GM06990 (cell line): ENCODE measurements at regions not wholly inside any gene's neighbourhood (a gene's known extent, or its start where the extent isn't known, plus 50 kb on each side); places are given as distances from the start of the nearest gene placed in this dataset.
"Not testable (repeated sequence)": the region's sequence is repeated elsewhere in the genome, so short reads cannot be mapped to it uniquely, and the experiment has no call there.

Experiments used
- DNase-seq: peaks from one replicate; pipeline ENCODE4 v3.0.0-alpha.2; 2011; ENCODE audit not compliant: insufficient read length; ENCODE audit errors: extremely low read depth
- H3K27me3 ChIP-seq: replicated peaks from 2 replicates; pipeline ENCODE4 v1.6.0; 2011; ENCODE audit warnings: low read length; ENCODE audit not compliant: control insufficient read depth, insufficient read depth
- H3K36me3 ChIP-seq: 2 replicates; pipeline ENCODE4 v1.5.1; 2011; ENCODE audit warnings: low read length; ENCODE audit not compliant: control insufficient read depth, insufficient read depth
- H3K4me3 ChIP-seq: replicated peaks from 2 replicates; pipeline ENCODE4 v1.5.1; 2011; ENCODE audit warnings: low read depth, mild to moderate bottlenecking, control low read depth, low read length
- TF ChIP-seq, protein P1 (sequence below): IDR thresholded peaks from 2 replicates; pipeline ENCODE4 v1.5.1; 2011; ENCODE audit warnings: low read length, control low read depth, mild to moderate bottlenecking, inconsistent platforms; ENCODE audit not compliant: insufficient read depth, poor library complexity, severe bottlenecking

DNA sequence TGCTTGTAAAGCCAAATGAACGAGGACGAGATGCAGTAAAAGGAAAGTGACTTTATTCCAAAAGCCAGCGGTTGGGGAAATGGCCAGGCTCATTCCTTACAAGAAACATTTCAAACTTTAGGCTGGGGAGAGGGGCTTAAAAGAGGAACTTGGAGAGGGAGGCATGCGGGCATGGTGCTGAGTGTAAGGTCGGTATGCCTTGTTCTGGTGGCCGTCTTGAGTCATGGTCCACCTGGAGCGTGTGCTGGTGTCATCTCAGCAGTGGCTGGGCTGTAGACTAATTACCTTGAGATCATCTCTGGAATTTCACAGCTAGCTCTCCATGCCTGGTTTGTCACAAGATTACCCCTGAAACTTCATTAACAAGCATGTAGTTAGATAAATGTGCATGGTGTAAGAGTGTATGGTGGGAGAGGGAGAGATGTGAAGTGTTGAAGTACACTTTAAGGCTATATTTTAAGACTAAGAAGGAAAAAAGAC is 156.4 kb upstream of the PFN2 start:
- TF ChIP-seq, protein P1, sequence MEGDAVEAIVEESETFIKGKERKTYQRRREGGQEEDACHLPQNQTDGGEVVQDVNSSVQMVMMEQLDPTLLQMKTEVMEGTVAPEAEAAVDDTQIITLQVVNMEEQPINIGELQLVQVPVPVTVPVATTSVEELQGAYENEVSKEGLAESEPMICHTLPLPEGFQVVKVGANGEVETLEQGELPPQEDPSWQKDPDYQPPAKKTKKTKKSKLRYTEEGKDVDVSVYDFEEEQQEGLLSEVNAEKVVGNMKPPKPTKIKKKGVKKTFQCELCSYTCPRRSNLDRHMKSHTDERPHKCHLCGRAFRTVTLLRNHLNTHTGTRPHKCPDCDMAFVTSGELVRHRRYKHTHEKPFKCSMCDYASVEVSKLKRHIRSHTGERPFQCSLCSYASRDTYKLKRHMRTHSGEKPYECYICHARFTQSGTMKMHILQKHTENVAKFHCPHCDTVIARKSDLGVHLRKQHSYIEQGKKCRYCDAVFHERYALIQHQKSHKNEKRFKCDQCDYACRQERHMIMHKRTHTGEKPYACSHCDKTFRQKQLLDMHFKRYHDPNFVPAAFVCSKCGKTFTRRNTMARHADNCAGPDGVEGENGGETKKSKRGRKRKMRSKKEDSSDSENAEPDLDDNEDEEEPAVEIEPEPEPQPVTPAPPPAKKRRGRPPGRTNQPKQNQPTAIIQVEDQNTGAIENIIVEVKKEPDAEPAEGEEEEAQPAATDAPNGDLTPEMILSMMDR, result no peak
- Histone ChIP-seq H3K27me3 (no peaks in the 10 kb centered on the region), H3K4me3 (no peak overlapping the region), H3K36me3 (no peaks in the 10 kb centered on the region)
- DNase-seq, result no peak

DNA sequence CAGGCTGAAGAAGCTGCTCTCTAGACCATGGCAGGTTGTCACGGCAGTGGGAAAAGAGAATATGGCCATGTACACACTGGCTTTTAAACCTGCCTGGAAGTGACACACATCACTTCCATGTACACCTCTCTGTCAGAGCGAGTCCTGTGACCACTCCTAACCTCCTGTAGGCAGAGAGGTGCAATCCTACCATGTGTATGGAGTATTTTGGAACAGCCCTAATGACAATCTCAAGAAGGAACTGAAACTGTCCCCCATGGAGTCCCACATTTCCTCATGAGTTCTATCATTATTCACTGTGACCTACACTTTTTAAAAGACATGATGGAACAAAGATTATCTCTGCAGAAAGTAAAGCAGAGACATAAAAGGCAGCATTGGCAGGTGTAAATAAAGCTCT is 153.4 kb upstream of the PFN2 start:
- DNase-seq, result no peak
- TF ChIP-seq, protein P1, result no peak
- H3K36me3 ChIP-seq, result no peaks in the 10 kb centered on the region
- peak overlapping the region; percentile 42 for H3K4me3 ChIP-seq
- no peaks in the 10 kb centered on the region for H3K27me3 ChIP-seq

DNA sequence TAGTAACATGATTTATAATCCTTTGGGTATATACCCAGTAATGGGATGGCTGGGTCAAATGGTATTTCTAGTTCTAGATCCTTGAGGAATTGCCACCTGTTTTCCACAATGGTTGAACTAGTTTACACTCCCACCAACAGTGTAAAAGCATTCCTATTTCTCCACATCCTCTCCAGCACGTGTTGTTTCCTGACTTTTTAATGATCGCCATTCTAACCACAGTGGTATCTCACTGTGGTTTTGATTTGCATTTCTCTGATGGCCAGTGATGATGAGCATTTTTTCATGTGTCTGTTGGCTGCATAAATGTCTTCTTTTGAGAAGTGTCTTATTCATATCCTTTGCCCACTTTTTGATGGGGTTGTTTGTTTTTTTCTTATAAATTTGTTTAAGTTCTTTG is 152.6 kb upstream of the PFN2 start:
- DNase-seq, H3K27me3 ChIP-seq, H3K36me3 ChIP-seq, H3K4me3 ChIP-seq: not testable (repeated sequence)

DNA sequence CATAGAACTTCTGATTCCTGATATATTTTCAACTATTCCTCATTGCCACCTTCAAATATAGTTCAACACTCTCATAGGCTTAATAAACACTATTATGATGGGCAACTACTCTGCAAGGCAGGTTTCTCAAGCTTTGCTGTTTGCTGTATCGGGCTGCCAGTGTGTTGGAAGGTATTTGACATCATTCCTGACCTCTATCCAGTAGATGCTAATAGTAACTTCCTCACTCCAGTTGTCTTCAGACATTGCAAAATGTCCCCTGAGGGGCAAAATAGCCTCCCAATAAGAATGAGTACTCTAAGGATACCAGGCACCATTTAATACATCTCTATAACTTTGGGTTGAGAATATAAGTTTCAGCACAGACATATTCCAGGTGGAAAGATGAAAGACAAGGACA is 147.5 kb upstream of the PFN2 start:
- TF ChIP-seq, protein P1, result no peak
- no peak for DNase-seq
- H3K4me3 ChIP-seq, result no peak overlapping the region
- H3K27me3 ChIP-seq, result no peaks in the 10 kb centered on the region
- no peaks in the 10 kb centered on the region for H3K36me3 ChIP-seq

DNA sequence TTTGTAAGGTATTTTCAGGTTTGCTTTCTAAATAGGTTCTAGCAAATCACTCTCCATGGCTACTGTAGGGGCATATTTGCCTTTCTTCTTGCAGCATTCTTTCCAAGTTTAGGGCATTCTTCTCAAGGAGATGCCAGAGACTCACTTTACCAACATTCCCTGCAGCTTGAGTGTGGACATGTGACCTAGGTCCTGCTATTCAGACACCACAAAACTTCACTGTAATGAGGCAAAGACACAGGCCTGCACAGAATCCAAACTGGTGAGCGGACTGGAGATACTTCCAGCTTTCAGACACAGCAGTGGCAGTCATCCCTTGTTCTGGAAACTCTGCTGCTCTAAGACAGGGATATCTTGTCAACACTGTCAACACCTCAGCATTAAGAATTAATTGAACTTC is 146.4 kb upstream of the PFN2 start:
- no peaks in the 10 kb centered on the region for H3K27me3 ChIP-seq
- TF ChIP-seq, protein P1, result no peak
- H3K36me3 ChIP-seq, result no peaks in the 10 kb centered on the region
- H3K4me3 ChIP-seq, result no peak overlapping the region
- DNase-seq, result no peak

DNA sequence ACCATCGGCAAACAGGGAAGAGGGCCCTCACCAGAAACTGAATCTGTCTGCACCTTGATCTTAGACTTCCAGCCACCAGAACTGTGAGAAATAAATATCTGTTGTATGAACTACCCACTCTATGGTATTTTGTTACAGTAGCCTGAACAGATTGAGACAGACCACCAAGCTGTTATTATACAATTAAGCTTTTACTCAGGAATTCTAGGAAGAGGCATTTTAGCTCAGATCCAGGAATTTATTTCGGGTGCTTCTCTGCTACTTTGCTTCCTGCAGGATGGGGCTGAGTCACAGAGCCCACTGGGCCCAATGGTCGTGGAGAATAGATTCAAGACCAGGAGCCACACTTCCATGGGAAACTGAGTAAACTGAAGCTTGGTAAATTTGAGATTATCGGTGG is 145.5 kb upstream of the PFN2 start:
- TF ChIP-seq, protein P1, result no peak
- Histone ChIP-seq H3K4me3 (no peak overlapping the region), H3K36me3 (no peaks in the 10 kb centered on the region), H3K27me3 (no peaks in the 10 kb centered on the region)
- DNase-seq, result no peak
